NCI-H1105 (cell line): ENCODE measurements at regions not wholly inside any gene's neighbourhood (a gene's known extent, or its start where the extent isn't known, plus 50 kb on each side); places are given as distances from the start of the nearest gene placed in this dataset.
A peak's percentile ranks its signal among the peaks of the same experiment; 100 is the strongest.
"Not testable (repeated sequence)": the region's sequence is repeated elsewhere in the genome, so short reads cannot be mapped to it uniquely, and the experiment has no call there.

Source experiments
- DNase-seq: peaks from one replicate; lab custom pipeline; 2025; lab: John Stamatoyannopoulos, UW

DNA sequence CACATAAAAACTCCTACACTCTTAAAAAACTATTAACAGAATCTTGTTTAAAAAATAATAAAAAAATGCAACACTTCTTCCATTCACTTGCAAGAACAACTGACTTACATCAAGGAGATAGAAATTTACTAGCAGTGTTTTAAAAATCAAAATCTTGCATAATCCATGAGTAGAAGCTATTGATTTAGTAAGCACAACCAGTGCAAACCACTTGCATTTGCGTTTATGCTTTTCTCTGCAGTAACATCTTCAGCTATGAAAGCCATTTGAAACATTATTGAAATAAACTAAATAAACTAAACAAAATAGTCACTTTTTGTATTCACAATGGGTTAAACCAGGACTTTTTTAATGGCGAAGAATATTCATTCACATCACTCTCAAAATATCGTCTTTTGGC lies 389.2 kb upstream of the EMCN start:
- no peak for DNase-seq

DNA sequence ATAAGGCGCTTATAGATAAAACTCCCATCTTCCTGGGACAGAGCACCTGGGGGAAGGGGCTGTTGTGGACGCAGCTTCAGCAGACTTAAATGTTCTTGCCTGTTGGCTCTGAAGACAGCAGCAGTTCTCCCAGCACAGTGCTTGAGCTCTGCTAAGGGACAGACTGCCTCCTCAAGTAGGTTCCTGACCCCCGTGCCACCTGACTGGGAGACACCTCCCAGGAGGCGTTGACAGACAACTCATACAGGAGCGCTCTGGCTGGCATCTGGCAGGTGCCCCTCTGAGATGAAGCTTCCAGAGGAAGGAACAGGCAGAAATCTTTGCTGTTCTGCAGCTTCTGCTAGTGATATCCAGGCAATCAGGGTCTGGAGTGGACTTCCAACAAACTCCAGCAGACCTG lies 383.1 kb upstream of the EMCN start:
- DNase-seq: not testable (repeated sequence)

GRCh38 chr4:100900134-100900533 lies 382.3 kb upstream of the EMCN start:
- DNase-seq: no peak

GRCh38 chr4:100898844-100899243 lies 381.0 kb upstream of the EMCN start:
- no peak for DNase-seq

GRCh38 chr4:100895556-100896197 lies 377.9 kb upstream of the EMCN start:
- DNase-seq: no peak

GRCh38 chr4:100894339-100894870 lies 376.6 kb upstream of the EMCN start:
- DNase-seq: no peak

GRCh38 chr4:100891808-100892207 lies 374.0 kb upstream of the EMCN start:
- no peak for DNase-seq

- DNase-seq: no peak
Observed at GRCh38 chr4:100889898-100890297, 372.1 kb upstream of the EMCN start.

GRCh38 chr4:100889401-100889800 lies 371.6 kb upstream of the EMCN start:
- no peak for DNase-seq

- DNase-seq: no peak
Observed at GRCh38 chr4:100882661-100883060, 364.8 kb upstream of the EMCN start.

DNA sequence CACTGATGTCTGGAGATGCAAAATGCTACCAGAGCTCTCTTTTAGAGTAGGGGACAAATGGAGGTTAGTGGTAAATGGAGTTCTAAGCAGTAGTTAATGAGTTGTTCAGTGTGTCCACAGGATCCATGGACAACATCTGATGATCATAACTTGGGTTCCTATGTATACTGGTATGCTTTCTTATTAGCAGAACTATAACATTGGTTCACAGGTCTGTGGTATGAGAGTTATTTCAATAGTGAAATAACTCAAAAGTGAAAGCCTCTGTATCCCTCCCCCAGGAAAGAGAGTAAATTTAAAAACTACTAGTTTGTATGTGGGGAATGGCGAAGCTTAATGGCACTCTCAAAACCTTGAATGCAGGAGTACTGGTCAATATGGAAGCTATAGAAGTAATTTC lies 363.5 kb upstream of the EMCN start:
- no peak for DNase-seq

DNA sequence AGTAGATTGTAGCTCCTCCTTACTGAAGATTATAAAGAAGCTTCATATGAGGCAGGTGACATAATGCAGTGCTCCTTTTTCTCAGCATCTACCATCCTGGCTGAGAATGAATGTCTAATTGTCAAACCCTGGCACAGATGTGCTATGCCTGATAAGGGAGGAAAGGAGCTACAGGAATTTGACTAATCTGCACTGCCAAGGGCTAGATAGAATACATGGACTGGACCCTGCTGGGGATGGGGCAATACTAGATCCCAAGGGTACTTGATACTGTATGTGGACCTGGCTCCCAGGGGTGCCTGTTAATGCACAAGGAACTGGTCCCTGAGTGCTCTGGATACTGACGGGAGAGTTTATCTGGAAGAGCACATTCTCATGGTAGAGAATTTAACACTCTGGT lies 362.2 kb upstream of the EMCN start:
- DNase-seq: no peak

DNA sequence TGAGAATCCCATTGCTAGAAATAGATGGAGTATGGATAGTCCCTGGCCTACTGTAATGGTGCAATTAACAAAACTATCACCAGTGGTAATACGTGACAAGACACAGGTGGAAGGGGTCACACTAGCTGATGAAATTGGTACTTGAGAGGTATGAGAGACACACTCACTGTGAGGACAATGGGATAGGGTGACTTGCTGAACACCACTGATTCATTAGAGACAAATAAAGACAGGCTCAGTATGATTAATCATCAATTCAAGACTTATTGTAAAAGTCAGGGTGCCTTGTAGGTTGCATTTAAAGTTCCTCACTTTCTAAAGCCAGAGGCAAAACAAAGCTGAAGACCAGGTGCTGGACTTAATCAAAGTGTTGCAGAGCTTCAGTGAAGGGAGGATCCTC lies 361.6 kb upstream of the EMCN start:
- DNase-seq: no peak

- no peak for DNase-seq
Observed at GRCh38 chr4:100876546-100876945, 358.7 kb upstream of the EMCN start.

DNA sequence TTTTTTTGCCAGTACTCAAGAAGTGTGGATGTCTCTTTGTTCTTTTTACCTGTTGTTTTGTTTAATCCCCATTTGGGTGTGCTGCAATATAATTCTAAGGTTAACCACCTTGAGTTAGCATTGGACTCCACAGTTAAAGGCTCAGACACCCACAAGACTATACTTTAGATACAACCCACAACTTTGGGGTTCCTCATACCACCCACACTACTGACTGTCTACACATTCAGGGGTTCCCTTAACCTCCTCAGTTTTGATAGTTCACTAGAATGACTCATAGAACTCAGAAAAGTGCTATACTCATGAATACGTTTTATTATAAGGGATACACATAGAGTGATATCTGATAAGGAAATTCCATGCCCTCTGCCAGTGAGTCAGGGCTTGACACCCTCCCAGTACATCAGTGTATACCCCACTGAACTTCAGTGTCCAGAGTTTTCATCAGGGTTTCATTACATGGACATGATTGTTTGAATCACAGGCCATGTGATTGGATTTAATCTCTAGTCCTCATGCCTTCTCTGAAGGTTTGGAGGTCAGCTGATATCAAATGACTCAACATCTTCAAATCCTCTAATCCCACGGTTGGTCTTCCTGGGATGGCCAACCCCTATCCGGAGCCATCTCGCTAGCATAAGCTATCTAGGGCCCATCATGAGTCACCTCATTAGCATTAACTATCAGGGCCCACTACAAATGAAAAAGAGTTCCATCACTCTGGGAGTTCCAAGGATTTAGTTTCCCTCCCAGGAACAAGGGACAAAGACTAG lies 357.7 kb upstream of the EMCN start:
- DNase-seq: no peak

- DNase-seq: no peak
Observed at GRCh38 chr4:100872811-100873210, 355.0 kb upstream of the EMCN start.

- no peak for DNase-seq
Observed at GRCh38 chr4:100870940-100871772, 353.3 kb upstream of the EMCN start.

GRCh38 chr4:100869276-100869675 lies 351.5 kb upstream of the EMCN start:
- no peak for DNase-seq

DNA sequence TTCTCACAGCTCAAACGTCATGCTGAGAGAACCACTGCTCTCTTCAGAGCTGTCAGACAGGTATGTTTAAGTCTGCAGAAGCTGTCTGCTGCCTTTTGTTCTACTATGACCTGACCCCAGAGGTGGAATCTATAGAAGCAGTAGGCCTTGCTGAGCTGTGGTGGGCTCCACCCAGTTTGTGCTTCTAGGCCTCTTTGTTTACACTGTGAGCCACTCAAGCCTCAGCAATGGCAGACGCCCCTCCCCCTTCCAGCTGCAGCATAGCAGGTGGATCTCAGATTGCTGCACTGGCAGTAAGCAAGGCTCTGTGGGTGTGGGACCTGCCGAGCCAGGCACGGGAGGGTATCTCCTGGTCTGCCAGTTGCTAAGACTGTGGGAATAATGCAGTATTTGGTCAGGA lies 350.5 kb upstream of the EMCN start:
- DNase-seq: peak; percentile 36

DNA sequence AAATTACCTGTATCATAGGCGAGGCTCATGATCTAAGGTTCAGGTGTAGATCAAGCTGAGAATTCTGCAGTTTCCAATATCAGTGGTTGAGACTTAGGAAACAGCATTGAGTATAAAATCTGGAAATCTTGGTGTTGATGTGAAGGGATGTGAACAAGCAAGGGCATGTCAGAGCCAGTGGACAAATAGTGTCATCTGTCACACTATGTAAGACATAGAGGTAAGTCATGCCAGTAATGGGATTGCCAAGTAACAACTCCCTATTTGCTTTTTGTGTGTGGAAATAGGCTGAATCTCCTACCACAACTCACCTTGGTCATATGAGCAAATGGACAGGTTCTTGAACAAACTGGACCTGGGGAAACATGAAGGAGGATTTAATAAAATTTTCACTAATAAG lies 334.5 kb upstream of the EMCN start:
- DNase-seq: no peak

DNA sequence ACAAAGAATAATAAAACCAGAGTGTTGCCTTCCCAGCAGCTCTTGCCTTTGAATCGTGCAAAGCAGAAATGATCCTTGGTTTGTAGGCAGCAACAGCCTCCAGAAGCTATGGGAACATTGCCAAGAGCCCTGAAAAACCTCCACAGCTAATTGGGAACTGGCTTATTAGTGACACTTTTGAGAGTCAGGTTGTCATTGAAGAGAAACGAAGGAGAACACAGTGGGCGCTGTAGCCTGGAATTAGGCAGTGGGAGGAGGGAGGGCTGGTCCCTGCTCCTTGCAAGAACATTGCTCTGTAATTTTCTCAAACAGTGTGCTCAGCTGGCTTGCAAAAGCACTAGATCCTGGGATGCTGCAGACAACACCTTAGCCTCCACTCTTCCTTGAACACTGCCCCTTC lies 331.5 kb upstream of the EMCN start:
- DNase-seq: peak; percentile 45

DNA sequence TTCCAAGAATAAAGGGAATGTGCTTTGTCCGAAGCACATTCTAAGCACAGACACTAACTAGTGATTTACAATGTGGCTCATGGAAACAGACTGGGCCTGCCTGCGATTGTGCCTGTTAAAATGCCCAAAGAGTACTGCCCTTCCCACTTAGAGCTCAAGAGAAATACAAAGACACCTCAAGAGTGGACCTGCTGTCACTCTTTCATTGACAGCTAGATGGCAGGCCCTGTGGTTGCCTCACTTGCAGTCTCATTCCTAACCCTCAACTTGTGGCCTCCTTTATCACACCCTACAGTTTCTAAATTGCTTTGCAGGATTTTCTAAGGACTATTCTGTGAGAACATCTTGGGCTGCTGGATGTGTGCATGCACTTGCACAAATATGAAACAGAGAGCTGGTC lies 331.0 kb upstream of the EMCN start:
- no peak for DNase-seq

GRCh38 chr4:100843910-100844309 lies 326.1 kb upstream of the EMCN start:
- DNase-seq: no peak
